ENCODE measurements at regions not wholly inside any gene's neighbourhood (a gene's known extent, or its start where the extent isn't known, plus 50 kb on each side); places are given as distances from the start of the nearest gene placed in this dataset.

DNA sequence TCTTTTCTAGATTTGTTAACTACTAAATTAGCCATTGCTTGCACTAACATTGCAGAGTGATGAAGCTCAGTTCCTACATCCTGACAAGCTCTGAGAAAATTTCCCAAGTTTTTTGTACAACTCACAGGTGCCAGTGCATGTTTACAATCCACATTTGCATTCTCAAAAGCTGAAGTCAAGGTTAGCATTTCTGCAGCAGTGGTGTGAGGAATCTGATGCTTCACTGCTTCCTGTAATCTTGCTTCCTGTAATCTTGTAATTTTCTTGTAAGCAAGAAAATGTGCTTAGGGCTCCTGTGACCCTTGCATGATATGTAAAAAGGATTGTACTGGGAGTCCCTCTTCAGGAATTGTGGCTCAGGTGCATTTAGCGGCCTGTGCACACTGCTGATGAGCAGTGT, 207.4 kb upstream of the CXCL13 start:
- Histone ChIP-seq H3K9ac (ENCODE audit: low read depth in 1 of 2, low read length in 2 of 2) (no peak overlapping the region), H3K4me1 (ENCODE audit: control insufficient read depth in 4 of 4, insufficient read depth in 4 of 4, low read length in 3 of 4) (no peaks in the 10 kb centered on the region), H3K9me3 (ENCODE audit: control insufficient read depth in 4 of 4, low read length in 3 of 4) (no peaks in the 10 kb centered on the region), H3K27ac (ENCODE audit: low read depth in 1 of 2, low read length in 2 of 2) (no peak overlapping the region), H3K4me3 (ENCODE audit: low read depth in 1 of 3, low read length in 3 of 3) (no peak overlapping the region), H3K36me3 (ENCODE audit: control insufficient read depth in 4 of 4, insufficient read depth in 3 of 4, low read depth in 1 of 4, low read length in 3 of 4) (no peaks in the 10 kb centered on the region), H3K27me3 (ENCODE audit: control insufficient read depth in 4 of 4, insufficient read depth in 4 of 4, low read length in 3 of 4) (no peaks in the 10 kb centered on the region)
- no peak for DNase-seq (ENCODE audit: low spot score)
- WGBS: 98% methylated on average over 1 of the region's 1 CpG
- TF ChIP-seq SP1 (IDR thresholded peaks at IDR 0.05) (no peak), RXRA (IDR thresholded peaks at IDR 0.05) (no peak), TAF1 (conservative IDR thresholded peaks at IDR 0.05) (no peak), REST (IDR thresholded peaks at IDR 0.05) (no peak), JUND (IDR thresholded peaks at IDR 0.05) (no peak), EGR1 (IDR thresholded peaks at IDR 0.05; ENCODE audit: low read depth in 2 of 2) (no peak), NR2F2 (IDR thresholded peaks at IDR 0.05) (no peak), GABPA (IDR thresholded peaks at IDR 0.05 in 1 of 2, conservative IDR thresholded peaks at IDR 0.05 in 1 of 2) (no peak), FOXA2 (IDR thresholded peaks at IDR 0.05) (no peak), YY1 (IDR thresholded peaks at IDR 0.05) (no peak), HNF4G (IDR thresholded peaks at IDR 0.05) (no peak), HNF4A (conservative IDR thresholded peaks at IDR 0.05) (no peak), ZBTB33 (IDR thresholded peaks at IDR 0.05) (no peak), MAX (IDR thresholded peaks at IDR 0.05) (no peak), FOXA1 (IDR thresholded peaks at IDR 0.05) (no peak), RAD21 (IDR thresholded peaks at IDR 0.05) (no peak)
- TF ChIP-seq, protein P1, sequence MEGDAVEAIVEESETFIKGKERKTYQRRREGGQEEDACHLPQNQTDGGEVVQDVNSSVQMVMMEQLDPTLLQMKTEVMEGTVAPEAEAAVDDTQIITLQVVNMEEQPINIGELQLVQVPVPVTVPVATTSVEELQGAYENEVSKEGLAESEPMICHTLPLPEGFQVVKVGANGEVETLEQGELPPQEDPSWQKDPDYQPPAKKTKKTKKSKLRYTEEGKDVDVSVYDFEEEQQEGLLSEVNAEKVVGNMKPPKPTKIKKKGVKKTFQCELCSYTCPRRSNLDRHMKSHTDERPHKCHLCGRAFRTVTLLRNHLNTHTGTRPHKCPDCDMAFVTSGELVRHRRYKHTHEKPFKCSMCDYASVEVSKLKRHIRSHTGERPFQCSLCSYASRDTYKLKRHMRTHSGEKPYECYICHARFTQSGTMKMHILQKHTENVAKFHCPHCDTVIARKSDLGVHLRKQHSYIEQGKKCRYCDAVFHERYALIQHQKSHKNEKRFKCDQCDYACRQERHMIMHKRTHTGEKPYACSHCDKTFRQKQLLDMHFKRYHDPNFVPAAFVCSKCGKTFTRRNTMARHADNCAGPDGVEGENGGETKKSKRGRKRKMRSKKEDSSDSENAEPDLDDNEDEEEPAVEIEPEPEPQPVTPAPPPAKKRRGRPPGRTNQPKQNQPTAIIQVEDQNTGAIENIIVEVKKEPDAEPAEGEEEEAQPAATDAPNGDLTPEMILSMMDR (IDR thresholded peaks at IDR 0.05; ENCODE audit: low read depth, low read length, missing input control): no peak
- TF ChIP-seq, protein P2, sequence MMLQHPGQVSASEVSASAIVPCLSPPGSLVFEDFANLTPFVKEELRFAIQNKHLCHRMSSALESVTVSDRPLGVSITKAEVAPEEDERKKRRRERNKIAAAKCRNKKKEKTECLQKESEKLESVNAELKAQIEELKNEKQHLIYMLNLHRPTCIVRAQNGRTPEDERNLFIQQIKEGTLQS (IDR thresholded peaks at IDR 0.05): no peak

DNA sequence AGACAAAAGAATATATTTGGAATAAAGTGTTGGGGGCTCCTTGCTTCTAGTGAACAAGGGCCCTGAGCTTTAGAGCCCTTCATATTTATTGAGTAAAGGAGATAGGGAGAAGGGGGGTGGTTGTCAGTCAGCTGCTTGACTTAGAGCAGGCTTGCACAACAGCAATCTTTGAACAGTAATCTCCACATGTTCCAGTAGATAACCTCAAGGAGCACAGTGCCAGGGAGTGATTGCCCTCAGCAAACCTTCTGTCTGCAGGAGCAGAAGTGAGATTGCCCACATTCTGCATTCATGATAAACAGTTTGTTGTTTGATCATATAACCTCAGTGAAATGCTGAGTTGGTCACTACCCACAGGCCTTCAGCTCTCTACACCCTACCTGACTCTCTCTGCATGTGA, 205.8 kb upstream of the CXCL13 start:
- no peak for DNase-seq (ENCODE audit: low spot score)
- Histone ChIP-seq H3K9ac (ENCODE audit: low read depth in 1 of 2, low read length in 2 of 2) (no peak overlapping the region), H3K27me3 (ENCODE audit: control insufficient read depth in 4 of 4, insufficient read depth in 4 of 4, low read length in 3 of 4) (no peaks in the 10 kb centered on the region), H3K36me3 (ENCODE audit: control insufficient read depth in 4 of 4, insufficient read depth in 3 of 4, low read depth in 1 of 4, low read length in 3 of 4) (no peaks in the 10 kb centered on the region), H3K27ac (ENCODE audit: low read depth in 1 of 2, low read length in 2 of 2) (no peak overlapping the region), H3K4me3 (ENCODE audit: low read depth in 1 of 3, low read length in 3 of 3) (no peak overlapping the region), H3K9me3 (ENCODE audit: control insufficient read depth in 4 of 4, low read length in 3 of 4) (no peaks in the 10 kb centered on the region), H3K4me1 (ENCODE audit: control insufficient read depth in 4 of 4, insufficient read depth in 4 of 4, low read length in 3 of 4) (no peaks in the 10 kb centered on the region)
- TF ChIP-seq MAX (IDR thresholded peaks at IDR 0.05) (no peak), YY1 (IDR thresholded peaks at IDR 0.05) (no peak), FOXA1 (IDR thresholded peaks at IDR 0.05) (no peak), NR2F2 (IDR thresholded peaks at IDR 0.05) (no peak), FOXA2 (IDR thresholded peaks at IDR 0.05) (no peak), JUND (IDR thresholded peaks at IDR 0.05) (no peak), EGR1 (IDR thresholded peaks at IDR 0.05; ENCODE audit: low read depth in 2 of 2) (no peak), HNF4G (IDR thresholded peaks at IDR 0.05) (no peak), GABPA (IDR thresholded peaks at IDR 0.05 in 1 of 2, conservative IDR thresholded peaks at IDR 0.05 in 1 of 2) (no peak), HNF4A (conservative IDR thresholded peaks at IDR 0.05) (no peak), RXRA (IDR thresholded peaks at IDR 0.05) (no peak), SP1 (IDR thresholded peaks at IDR 0.05) (no peak), TAF1 (conservative IDR thresholded peaks at IDR 0.05) (no peak), RAD21 (IDR thresholded peaks at IDR 0.05) (no peak), REST (IDR thresholded peaks at IDR 0.05) (no peak)
